GM18507 (cell line): ENCODE measurements at regions not wholly inside any gene's neighbourhood (a gene's known extent, or its start where the extent isn't known, plus 50 kb on each side); places are given as distances from the start of the nearest gene placed in this dataset.

Experiments
- DNase-seq: peaks from one replicate; pipeline ENCODE4 v3.0.0; 2011; ENCODE audit warnings: low read depth; ENCODE audit not compliant: insufficient read length; ENCODE audit errors: extremely low spot score
- FAIRE-seq: peaks from 2 replicates; lab custom pipeline; 2011; peaks lifted over from hg19 to GRCh38; lab: Jason Lieb, UNC

DNA sequence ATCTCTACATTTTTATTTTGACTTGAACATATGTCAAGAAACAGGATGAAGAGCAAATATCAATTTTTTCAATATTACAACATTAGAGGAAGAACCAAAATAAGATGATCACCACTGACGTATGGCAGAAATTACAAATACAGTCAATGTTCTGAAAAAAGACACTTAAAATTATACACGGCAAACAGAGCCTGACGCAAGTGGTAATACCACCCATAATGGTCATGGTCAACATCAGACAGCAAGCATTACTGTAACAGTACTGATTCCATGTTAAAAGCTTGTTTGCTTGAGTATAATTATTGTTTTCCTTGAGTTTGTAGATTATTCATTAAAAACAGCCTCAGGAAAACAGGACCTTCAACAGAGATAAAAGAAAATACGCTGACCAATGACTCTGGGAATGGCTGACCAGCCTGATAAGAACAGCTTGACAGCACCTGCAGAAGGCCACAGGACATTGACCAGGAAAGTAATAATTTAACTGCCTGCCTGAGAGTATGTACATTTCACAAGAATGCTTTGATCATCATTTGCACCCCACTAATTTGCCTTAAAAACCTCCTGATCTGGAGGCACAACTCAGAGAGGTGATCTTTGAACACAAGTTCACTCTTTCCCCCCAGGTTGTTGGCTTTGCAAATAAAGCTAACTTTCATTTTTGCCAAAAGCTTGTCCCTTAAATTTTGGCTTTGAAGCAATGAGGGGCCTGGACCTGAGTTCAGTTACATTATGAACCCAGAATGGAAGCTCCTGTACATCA, 187.3 kb downstream of the IPO8 start:
- DNase-seq (no peak), FAIRE-seq (no peak)

DNA sequence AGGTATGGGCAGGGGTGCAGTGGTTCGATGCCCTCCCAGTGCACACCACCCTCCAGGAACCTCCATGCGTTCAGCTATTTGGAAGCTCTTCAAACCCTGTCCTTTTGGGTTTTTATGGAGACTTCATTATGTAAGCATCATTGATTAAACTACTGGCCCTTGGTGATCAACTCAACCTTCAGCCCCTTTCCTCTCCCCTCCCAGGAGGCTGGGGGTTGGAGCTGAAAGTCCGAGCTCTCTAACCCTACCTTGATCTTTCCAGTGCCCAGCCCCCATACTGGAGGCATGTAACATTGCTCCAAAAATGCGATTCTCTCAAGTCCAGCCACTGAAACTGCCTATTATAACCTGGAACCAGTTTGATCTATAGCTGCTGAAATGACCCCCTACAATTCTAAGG, 188.1 kb downstream of the IPO8 start:
- DNase-seq (no peak), FAIRE-seq (no peak)

DNA sequence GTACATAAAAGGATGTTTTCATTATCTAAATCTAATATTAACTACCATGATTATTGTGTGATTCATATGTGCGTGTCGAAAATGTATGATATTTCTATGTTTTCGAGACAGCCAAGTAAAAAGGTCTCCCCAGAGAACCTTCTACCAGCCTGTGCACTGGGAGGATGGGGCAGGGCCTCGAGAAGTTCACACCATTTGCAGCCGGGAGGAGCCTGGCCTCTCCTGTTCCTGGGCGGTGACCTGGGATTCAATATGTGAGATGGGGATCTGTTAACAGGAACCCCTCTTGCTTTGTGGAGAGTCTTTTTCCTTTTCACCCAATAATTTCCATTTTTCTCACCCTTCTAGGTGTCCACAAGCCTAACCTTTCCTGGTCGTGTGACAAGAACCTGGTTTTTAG, 189.3 kb downstream of the IPO8 start:
- no peak for FAIRE-seq

DNA sequence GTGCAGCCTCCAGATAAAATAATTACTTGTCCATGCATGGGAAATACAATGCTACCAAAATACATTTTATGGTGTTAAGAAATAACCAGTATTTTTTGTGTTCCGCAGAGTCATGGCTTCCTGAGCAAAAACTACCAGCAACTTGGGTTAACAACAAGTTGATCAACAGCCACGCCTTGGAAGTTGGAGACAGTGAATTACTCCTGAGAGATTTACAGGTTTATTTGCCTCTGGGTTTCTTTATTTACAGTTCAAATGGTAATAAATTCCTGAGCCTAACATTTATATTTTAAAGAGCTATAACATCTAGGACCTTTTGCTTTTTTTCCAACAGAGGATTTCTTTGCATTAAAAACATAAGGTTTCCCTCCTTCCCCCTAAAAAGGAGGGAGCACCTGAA, 194.0 kb downstream of the IPO8 start:
- DNase-seq (no peak), FAIRE-seq (no peak)

More for the DNA sequence above, 189.3 kb downstream of the IPO8 start:
- DNase-seq: no peak

DNA sequence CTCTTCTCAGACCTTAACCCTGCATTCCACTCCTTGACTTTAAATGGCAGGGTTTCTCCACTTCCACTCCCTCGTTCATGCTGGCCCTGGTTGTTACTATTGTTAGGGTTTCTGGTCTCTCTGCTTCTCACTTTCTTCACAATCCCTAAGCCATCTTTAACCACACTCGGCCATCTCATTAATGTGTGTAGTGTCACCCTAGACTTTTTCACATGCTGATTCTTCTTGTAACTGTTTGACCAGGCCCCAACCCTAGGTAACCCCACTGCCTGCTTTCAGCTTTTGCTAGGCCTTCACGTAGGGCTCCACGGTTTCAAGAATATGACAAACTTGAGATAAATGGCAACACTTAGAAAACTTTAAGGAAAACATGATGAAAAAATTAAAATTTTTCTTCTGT, 195.1 kb downstream of the IPO8 start:
- no peak for DNase-seq
- peak; percentile 61 for FAIRE-seq

DNA sequence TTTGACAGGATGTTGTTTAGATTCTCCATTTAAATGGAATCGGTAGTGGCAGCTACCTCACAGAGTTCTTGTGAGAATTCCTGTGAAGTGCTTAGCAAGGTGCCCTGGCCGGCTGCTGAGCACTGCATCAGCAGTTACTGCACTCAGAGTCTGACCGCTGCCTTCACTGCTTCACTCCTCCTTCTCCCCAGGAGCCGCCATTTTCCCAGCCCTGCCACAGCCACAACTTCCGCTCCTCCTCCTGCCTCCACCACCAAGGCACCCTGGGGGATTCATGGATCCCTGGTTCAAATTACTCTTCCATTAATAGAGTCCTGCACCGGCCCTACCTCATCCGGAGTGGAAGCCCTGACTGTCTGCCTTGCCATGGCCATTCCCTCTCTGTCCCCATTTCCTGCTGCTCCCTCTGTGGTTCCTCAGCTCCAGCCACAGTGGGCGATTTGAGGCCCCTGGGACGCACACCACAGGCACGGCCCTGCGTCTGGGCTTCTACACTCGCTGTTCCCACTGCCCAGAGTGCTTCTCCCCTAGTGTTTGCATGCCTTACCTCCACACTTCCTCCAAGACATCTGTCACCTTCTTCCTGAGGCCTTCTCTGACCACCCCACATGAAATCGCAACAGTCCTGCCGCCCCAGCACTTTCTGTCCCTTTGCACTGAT, 210.3 kb downstream of the IPO8 start:
- FAIRE-seq (no peak), DNase-seq (no peak)

DNA sequence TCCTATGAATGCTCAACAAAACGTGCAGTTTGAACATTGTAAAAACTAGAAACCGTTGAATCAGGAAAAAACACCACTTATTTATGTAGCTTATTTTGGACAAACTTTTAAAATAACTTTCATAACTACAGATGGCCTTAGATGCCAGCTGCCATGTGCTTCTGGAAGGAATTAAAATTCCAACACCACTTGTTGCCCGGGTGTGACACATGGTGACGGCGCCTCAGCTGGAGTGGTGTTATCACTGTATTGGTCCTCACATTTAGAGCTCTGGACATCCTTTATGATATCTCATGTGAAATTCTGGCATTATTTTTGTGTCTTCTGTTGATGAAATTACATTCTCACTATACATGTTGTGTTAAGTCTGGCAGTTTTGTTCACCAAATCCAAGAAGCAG, 211.0 kb downstream of the IPO8 start:
- no peak for DNase-seq
- no peak for FAIRE-seq

DNA sequence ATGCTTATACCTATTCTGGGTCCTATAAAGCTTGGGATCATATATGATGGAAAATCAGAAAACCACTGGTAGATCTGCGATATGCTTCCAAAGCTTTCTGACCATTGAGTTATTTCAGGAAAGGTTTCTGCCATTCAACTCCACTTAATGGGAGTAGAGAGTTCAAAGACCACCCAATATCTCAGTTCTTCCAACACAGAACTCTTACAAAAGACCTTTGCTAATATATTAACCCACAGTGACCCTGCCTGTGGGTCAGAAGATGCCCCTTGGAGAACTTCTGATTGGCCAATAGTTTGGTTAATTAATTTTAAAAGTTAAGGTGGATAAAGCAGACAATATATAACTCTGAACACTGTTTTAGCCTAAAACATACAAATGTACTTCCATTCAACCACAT, 213.0 kb downstream of the IPO8 start:
- no peak for FAIRE-seq
- DNase-seq: no peak

DNA sequence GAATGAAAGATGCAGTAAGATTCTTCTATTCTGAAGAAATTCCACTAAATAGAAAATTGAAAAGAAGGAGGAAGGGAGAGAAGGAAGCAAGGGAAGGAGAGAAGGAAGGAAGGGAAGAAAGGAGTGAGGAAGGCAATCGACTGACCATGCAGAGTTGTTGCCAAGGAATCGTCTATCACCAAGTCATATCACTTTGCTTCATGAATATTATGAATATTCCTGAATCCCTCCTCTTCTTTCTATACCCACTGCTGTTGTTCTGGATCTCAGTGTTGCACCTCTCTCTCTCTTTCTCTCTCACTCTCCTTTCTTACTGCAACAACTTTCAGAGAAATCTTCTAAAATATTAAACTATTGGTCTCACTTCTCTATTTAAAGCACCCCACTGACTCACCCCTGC, 222.4 kb downstream of the IPO8 start:
- FAIRE-seq (no peak), DNase-seq (no peak)

DNA sequence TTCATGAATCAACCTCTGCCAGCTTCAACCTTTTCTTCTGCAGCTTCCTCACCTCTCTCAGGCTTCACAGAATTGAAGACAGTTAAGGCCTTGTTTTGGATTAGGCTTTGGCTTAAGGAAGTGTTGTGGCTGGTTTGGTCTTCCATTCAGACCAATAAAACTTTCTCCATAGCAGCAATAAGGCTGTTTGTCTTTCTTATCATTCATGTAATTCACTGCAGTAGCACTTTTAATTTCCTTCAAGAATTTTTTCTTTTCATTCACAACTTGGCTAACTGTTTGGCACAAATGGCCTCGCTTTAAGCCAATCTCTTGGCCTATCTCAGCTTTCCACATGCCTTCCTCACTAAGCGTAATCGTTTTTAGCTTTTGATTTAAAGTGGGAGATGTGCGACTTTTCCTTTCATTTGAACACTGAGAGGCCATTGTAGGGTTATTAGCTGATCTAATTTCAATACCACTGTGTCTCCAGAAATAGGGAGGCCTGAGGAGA, 229.5 kb downstream of the IPO8 start:
- FAIRE-seq (no peak), DNase-seq (no peak)

DNA sequence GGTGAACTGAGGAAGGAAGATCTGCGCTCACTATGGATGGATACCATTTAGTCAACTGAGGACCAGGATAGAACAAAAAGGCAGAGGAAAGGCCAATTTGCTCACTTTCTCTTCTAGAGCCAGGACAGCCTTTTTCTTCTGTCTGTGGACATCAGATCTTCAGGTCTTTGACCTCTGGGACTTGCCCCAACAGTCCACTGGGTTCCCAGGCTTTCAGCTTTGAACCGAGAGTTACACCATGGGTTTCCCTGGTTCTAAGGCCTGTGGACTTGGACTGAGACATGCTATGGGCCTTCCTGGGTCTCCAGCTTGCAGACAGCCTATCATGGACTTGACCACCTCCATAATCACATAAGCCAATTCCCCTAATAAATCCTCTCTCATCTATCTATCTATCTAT, 232.0 kb downstream of the IPO8 start:
- DNase-seq: no peak
- no peak for FAIRE-seq

DNA sequence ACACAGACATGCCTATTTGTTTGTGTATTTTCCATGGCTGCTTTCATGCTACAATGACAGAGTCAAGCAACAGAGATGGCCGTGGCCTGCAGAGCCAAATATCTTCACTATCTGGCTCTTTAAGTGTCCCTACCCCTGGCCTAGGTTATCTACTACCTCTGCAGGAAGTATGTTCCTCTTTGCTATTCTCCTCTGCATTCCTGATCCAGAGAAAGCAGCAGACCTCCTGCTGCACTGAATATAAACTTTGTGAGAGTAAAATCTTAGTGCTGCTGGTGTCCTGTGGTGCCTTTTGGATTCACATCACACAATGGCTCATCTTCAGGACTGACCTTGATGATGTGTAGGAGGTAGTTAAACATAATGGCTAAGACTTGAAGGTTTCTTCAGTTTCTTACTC, 233.4 kb downstream of the IPO8 start:
- DNase-seq (no peak), FAIRE-seq (no peak)

DNA sequence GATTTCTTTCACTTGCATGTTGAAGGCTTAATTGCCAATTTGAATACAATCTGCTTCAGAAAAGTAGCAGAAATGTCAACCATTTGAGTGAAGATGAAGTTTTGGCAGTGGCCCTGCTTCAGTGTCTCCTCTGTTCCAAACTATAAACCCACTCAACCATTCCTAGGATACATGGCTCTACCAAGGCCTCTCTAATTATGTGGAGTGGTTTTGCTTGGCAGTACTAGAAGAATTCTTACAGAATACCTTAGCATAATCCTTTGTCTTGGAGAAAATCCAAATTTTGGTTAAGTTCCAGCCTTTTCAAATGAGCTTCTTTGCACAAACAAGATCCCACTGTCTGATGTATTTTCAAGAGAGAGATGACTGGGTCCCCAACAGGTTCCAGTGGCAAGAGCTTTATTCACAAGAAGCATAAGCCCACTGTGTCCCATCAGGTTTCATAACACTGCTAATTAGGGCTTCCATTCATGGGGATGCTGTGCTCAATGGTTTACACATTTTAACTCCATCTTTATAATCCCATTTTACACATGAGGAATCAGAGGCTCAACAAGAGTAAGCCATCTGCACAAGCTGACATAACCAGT, 234.5 kb downstream of the IPO8 start:
- FAIRE-seq: no peak
- no peak for DNase-seq

DNA sequence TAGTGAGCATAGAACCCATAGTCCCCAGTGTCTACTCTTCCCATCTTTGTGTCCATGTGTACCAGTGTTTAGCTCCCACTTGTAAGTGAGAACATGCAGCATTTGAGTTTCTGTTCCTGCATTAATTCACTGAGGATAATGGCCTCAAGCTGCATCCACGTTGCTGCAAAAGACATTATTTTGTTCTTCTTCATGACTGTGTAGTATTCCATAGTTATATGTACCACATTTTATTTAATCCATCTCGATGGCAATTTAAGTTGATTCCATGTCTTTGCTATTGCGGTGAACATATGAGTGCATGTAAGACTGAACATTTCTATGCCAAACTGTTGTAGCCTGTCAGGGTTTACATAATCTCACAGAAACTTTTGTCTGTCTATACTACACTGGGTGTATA, 237.2 kb downstream of the IPO8 start:
- no peak for DNase-seq
- FAIRE-seq: no peak

DNA sequence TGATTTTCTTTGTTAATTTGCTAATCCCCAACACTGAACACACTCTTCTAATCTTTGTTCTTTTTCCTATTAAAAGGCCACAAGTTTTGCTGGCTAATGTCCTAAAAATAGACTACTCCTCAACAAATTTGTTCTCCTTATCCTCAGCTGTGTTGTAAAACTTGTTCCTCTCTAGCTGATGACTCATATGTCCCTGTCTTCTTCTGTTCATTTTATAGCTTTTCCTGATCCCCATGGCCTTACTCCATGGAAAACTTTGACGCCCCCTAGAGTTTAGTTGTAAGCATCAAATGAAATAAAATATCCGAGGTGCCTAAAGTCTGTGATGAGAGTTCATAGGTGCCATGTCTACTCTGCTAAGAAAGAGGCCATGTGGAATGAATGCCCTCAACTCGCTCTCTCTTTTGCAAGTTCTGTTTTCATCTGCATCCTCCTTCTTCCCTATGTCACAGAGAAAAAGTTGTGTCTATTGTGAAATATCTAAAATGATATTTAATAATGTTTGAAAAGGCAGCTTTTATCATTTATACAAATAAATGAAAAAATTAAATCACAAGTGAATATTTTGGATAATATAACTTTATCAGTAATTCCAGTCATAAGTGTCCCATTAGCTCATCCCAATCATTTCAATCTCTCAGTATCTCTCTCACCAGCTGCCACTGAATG, 237.9 kb downstream of the IPO8 start:
- FAIRE-seq (no peak), DNase-seq (no peak)

DNA sequence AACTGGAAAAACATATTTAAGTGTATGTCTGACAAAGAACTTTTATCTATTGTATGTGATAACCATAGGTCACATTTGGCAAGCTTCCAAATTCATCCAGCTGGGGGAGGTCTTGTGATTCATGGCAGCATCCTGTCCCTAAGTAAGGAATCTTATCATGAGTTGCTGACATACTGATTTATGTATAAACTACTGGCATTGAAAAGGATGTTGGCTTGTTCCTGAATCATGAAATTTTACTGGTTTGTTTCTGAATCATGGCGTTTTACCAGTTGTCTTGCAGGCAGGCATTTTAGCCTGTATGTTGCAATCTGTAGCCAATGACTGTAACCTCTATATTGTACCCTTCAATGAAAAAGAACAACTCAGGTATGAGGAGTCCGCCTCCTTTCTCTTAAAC, 244.8 kb downstream of the IPO8 start:
- DNase-seq (no peak), FAIRE-seq (no peak)

DNA sequence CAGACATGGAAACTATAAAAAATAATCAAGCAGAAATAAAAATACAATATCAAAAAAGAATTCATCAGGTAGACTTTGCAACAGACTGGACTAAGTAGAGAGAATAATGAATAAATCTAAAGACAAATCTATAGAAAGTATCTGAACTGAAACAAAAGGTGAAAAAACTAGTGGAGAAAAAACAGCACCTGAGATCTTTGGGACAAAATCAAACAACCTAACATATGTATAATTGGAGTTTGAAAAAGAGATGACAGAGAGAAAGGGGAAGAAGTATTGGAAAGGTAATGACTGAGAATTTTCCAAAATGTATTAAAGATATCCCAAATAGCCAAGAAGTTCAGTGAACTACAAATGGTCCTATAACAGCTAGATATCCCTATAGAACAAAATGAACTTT, 245.4 kb downstream of the IPO8 start:
- no peak for DNase-seq
- no peak for FAIRE-seq

DNA sequence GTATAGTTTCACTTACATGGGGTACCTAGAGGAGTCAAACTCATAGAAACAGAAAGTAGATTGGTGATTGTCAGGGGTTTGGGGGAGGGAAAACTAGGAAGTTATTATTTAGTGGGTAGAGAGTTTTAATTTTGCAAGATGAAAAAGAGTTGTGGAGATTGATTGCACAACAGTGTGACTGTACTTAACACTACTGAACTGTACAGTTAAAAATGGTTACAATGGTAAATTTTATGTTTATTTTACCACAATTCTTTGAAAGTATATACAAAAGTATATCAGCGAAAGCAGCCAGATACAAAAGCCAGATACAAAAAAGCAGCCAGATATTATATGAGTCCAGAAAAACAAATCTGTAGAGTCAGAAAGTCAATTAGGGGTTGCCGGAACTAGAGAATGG, 247.6 kb downstream of the IPO8 start:
- no peak for DNase-seq
- FAIRE-seq: no peak

DNA sequence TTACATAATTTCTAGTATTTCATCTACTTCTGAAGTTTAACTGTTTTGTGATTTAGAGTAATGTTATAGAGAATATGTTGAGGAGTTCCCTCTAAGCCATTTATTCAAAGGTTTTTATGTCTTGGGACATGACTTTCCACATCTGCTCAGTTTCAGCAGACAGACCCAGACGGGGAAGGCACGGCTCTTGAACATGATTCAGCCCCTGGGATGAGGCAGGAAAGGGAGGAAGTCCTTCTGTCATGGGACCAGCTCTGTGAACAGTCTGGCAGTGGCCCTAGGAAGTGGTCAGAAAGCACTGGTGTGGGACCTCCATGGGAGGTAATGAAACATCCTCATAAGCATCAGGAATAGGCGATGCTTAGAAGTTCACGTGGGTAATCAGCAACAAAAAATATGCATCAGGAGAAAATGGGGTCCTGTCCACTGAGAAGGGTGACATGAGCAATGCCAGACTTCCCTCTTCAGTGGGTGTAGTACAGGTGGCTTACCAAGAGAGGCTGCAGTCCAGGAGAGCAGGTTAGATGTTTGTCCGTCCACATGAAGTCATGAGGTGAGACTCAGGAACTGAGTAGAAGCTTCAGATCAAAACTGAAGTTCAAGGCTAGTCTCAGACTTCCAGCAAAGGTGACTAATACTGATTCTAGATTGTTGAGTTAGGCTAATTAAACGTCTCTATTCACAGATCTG, 248.5 kb downstream of the IPO8 start:
- no peak for DNase-seq
- no peak for FAIRE-seq

DNA sequence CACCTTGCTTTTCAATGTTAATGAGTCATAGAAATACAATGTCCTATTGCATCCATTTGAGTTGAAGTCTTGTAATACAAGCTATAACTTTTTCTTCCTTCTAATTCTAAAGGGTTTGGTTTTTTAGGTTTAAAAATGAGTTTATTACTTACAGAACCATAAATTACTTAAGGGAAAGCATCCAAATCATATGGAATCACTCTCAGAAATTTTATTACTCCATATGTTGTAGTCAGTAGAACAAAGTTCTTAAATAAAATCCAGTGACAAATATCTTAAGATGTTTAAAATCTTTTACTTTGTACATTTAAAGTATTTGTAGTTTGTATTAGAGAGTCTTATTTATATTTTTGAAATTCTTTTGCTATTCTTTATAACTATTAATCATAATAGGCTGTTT, 253.2 kb downstream of the IPO8 start:
- DNase-seq (no peak), FAIRE-seq (no peak)
